Breast epithelium (tissue), 3 donors: ENCODE measurements at regions not wholly inside any gene's neighbourhood (a gene's known extent, or its start where the extent isn't known, plus 50 kb on each side); places are given as distances from the start of the nearest gene placed in this dataset.

Experiments
- POLR2A ChIP-seq: fragments of 450-650 bp; IDR thresholded peaks from one replicate; pipeline ENCODE4 v1.6.1; 2016; ENCODE audit warnings: antibody characterized with exemption, mild to moderate bottlenecking, moderate library complexity
- TF ChIP-seq, protein P1 (sequence below), 3 donors: fragments of 450-650 bp; IDR thresholded peaks; one replicate each; pipeline ENCODE4 v1.5.1; 2016 to 2017; ENCODE audit warnings: antibody characterized with exemption in 3 of 3, mild to moderate bottlenecking in 3 of 3, moderate library complexity in 3 of 3

DNA sequence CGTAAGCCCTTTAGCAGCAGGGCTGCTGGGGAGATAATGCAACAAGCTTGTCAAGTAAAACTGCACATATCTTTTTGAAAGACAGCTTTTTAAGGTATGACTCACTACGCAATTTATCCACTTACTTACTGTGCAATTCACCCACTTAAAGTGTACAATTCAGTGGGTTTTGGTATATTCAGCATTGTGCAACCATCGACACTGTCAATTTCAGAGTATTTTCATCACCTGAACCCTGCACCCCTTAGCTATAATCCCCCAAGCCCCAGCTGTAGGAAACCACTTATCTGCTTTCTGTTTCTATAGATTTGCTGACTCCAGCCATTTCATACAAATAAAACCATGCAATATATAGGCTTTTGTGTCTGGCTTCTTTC is 168.0 kb downstream of the PTPN20 start:
- TF ChIP-seq POLR2A: no peak
- TF ChIP-seq, protein P1, sequence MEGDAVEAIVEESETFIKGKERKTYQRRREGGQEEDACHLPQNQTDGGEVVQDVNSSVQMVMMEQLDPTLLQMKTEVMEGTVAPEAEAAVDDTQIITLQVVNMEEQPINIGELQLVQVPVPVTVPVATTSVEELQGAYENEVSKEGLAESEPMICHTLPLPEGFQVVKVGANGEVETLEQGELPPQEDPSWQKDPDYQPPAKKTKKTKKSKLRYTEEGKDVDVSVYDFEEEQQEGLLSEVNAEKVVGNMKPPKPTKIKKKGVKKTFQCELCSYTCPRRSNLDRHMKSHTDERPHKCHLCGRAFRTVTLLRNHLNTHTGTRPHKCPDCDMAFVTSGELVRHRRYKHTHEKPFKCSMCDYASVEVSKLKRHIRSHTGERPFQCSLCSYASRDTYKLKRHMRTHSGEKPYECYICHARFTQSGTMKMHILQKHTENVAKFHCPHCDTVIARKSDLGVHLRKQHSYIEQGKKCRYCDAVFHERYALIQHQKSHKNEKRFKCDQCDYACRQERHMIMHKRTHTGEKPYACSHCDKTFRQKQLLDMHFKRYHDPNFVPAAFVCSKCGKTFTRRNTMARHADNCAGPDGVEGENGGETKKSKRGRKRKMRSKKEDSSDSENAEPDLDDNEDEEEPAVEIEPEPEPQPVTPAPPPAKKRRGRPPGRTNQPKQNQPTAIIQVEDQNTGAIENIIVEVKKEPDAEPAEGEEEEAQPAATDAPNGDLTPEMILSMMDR (IDR thresholded peaks at IDR 0.05): no peak
